H1 (cell line): ENCODE measurements at regions not wholly inside any gene's neighbourhood (a gene's known extent, or its start where the extent isn't known, plus 50 kb on each side); places are given as distances from the start of the nearest gene placed in this dataset.

Experiments used
- CTCF ChIA-PET: fragments of 300-600 bp; sonication (Branson Sonifier 250); formaldehyde crosslinking; loops from one replicate; lab custom pipeline; 2021; ENCODE audit not compliant: partially characterized antibody; lab: Charles Lee
- POLR2A ChIA-PET: fragments of 300-600 bp; sonication (Branson Sonifier 250); formaldehyde crosslinking; loops from one replicate; lab custom pipeline; 2021; ENCODE audit warnings: inconsistent platforms; ENCODE audit not compliant: partially characterized antibody; lab: Charles Lee
- DNase-seq, 2 experiments: peaks; one replicate each; pipeline versions ENCODE4 v3.0.0 to v3.0.0-alpha.2; 2010 to 2022; ENCODE audit warnings: low spot score in 2 of 2, low read depth in 1 of 2, mixed read lengths in 1 of 2
- FAIRE-seq: peaks from 2 replicates; lab custom pipeline; 2011; peaks lifted over from hg19 to GRCh38; lab: Jason Lieb, UNC
- H2AFZ ChIP-seq: 2 replicates; pipeline ENCODE4 v1.8.1; 2012; ENCODE audit warnings: low read length, inconsistent platforms
- H2AK5ac ChIP-seq: 2 replicates; pipeline ENCODE4 v1.6.1; 2013; ENCODE audit warnings: low read depth, low read length
- H2BK120ac ChIP-seq: replicated peaks from 2 replicates; pipeline ENCODE3; 2013; ENCODE audit warnings: low read depth, low read length, inconsistent platforms
- H2BK12ac ChIP-seq: 2 replicates; pipeline ENCODE4 v1.6.1; 2013; ENCODE audit warnings: low read depth, low read length
- H2BK15ac ChIP-seq: 2 replicates; pipeline ENCODE4 v1.6.1; 2013; ENCODE audit warnings: low read length
- H2BK20ac ChIP-seq: 2 replicates; pipeline ENCODE4 v1.6.1; 2013; ENCODE audit warnings: low read length
- H2BK5ac ChIP-seq: 2 replicates; pipeline ENCODE4 v1.6.1; 2013; ENCODE audit warnings: low read depth, low read length
- H3K14ac ChIP-seq: 2 replicates; pipeline ENCODE4 v1.6.1; 2013; ENCODE audit warnings: inconsistent platforms; ENCODE audit not compliant: insufficient read length
- H3K18ac ChIP-seq: 2 replicates; pipeline ENCODE4 v1.6.1; 2013; ENCODE audit warnings: low read length; ENCODE audit errors: extremely low read depth
- H3K23ac ChIP-seq: 2 replicates; pipeline ENCODE4 v1.6.1; 2013; ENCODE audit warnings: inconsistent platforms; ENCODE audit not compliant: insufficient read length
- H3K23me2 ChIP-seq: 2 replicates; pipeline ENCODE4 v1.6.1; 2013; ENCODE audit warnings: low read depth, low read length
- H3K27ac ChIP-seq: 2 replicates; pipeline ENCODE4 v1.6.1; 2011; ENCODE audit warnings: low read depth, low read length, inconsistent platforms
- H3K27me3 ChIP-seq, 4 experiments: replicated peaks in 1 of 4; 1 replicate in 1 of 4; 2 replicates in 3 of 4; pipeline versions ENCODE4 v1.6.1 to v1.8.1; 2011 to 2013; ENCODE audit warnings: low read length in 3 of 4, mild to moderate bottlenecking in 3 of 4, inconsistent platforms in 2 of 4, mixed read lengths in 2 of 4, moderate library complexity in 1 of 4; ENCODE audit not compliant: control insufficient read depth in 3 of 4, insufficient read depth in 3 of 4; ENCODE audit errors: extremely low read depth in 1 of 4
- H3K36me3 ChIP-seq, 4 experiments: 2 replicates each; pipeline versions ENCODE4 v1.6.1 to v1.8.1; 2011 to 2013; ENCODE audit warnings: mild to moderate bottlenecking in 4 of 4, low read length in 3 of 4, moderate library complexity in 2 of 4, control low read depth in 1 of 4, inconsistent platforms in 1 of 4; ENCODE audit not compliant: insufficient read depth in 4 of 4, control insufficient read depth in 2 of 4
- H3K4ac ChIP-seq: replicated peaks from 2 replicates; pipeline ENCODE3; 2013; ENCODE audit warnings: low read length, low read depth, mixed read lengths, inconsistent platforms; ENCODE audit not compliant: insufficient read length
- H3K4me1 ChIP-seq, 4 experiments: replicated peaks in 1 of 4; 1 replicate in 1 of 4; 2 replicates in 3 of 4; pipeline versions ENCODE4 v1.6.1 to v1.8.1; 2011 to 2013; ENCODE audit warnings: low read length in 3 of 4, inconsistent platforms in 2 of 4, mixed read lengths in 1 of 4; ENCODE audit not compliant: insufficient read depth in 4 of 4, control insufficient read depth in 3 of 4
- H3K4me2 ChIP-seq, 2 experiments: 2 replicates each; pipeline versions ENCODE4 v1.6.1 to v1.8.1; 2011 to 2013; ENCODE audit warnings: low read depth in 2 of 2, low read length in 2 of 2, control low read depth in 1 of 2, inconsistent platforms in 1 of 2, mild to moderate bottlenecking in 1 of 2; ENCODE audit not compliant: insufficient read depth in 1 of 2
- H3K4me3 ChIP-seq, 4 experiments: fragments of 200-600, 300-600 bp in 1 of 4; sonication (generic), shearing (Covaris generic), sonication (Bioruptor Twin) in 1 of 4; 2 replicates each; pipeline versions ENCODE4 v1.5.1 to v1.8.1; 2011 to 2016; ENCODE audit warnings: low read length in 4 of 4, low read depth in 3 of 4, control low read depth in 2 of 4, inconsistent platforms in 2 of 4, mild to moderate bottlenecking in 2 of 4, mixed read lengths in 1 of 4, moderate library complexity in 1 of 4; ENCODE audit not compliant: insufficient read depth in 2 of 4; ENCODE audit errors: extremely low read depth in 1 of 4
- H3K56ac ChIP-seq: replicated peaks from 2 replicates; pipeline ENCODE3; 2013; ENCODE audit warnings: low read depth, mild to moderate bottlenecking, mixed read lengths, low read length, inconsistent platforms; ENCODE audit not compliant: insufficient read length
- H3K79me1 ChIP-seq: 2 replicates; pipeline ENCODE4 v1.6.1; 2013; ENCODE audit warnings: low read depth, low read length, control low read depth
- H3K79me2 ChIP-seq, 2 experiments: 2 replicates each; pipeline versions ENCODE4 v1.6.1 to v1.8.1; 2012 to 2013; ENCODE audit warnings: low read length in 2 of 2, mild to moderate bottlenecking in 2 of 2, inconsistent platforms in 1 of 2; ENCODE audit not compliant: insufficient read depth in 2 of 2, control insufficient read depth in 1 of 2
- H3K9ac ChIP-seq, 4 experiments: replicated peaks in 1 of 4; 1 replicate in 1 of 4; 2 replicates in 3 of 4; pipeline versions ENCODE4 v1.6.1 to v1.8.1; 2011 to 2013; ENCODE audit warnings: low read depth in 3 of 4, low read length in 3 of 4, control low read depth in 2 of 4, mild to moderate bottlenecking in 2 of 4, moderate library complexity in 2 of 4, inconsistent platforms in 1 of 4; ENCODE audit errors: extremely low read depth in 1 of 4
- H3K9me3 ChIP-seq, 2 experiments: 2 replicates each; pipeline versions ENCODE4 v1.6.1 to v1.8.1; 2012 to 2013; ENCODE audit warnings: mild to moderate bottlenecking in 2 of 2, moderate library complexity in 2 of 2, control low read depth in 1 of 2, inconsistent platforms in 1 of 2, low read depth in 1 of 2, low read length in 1 of 2, mixed read lengths in 1 of 2; ENCODE audit not compliant: insufficient read depth in 2 of 2
- H4K20me1 ChIP-seq, 2 experiments: replicated peaks in 1 of 2; 2 replicates each; pipeline versions ENCODE3 to v1.8.1; 2011 to 2013; ENCODE audit warnings: inconsistent platforms in 2 of 2, low read length in 2 of 2, mild to moderate bottlenecking in 1 of 2; ENCODE audit not compliant: insufficient read depth in 2 of 2, control insufficient read depth in 1 of 2
- H4K5ac ChIP-seq: 2 replicates; pipeline ENCODE4 v1.6.1; 2013; ENCODE audit warnings: low read length, low read depth, mixed read lengths, inconsistent platforms; ENCODE audit not compliant: insufficient read length
- H4K8ac ChIP-seq: 2 replicates; pipeline ENCODE4 v1.8.0; 2013; ENCODE audit warnings: mild to moderate bottlenecking, moderate library complexity, low read length, inconsistent platforms; ENCODE audit not compliant: insufficient read depth; ENCODE audit errors: extremely low read depth
- H4K91ac ChIP-seq: replicated peaks from 2 replicates; pipeline ENCODE3; 2013; ENCODE audit warnings: low read length, mixed read lengths, inconsistent platforms; ENCODE audit not compliant: insufficient read length
- ATF3 ChIP-seq: IDR thresholded peaks from 2 replicates; pipeline ENCODE4 v1.6.1; 2011; ENCODE audit warnings: low read depth, mild to moderate bottlenecking, low read length; ENCODE audit not compliant: insufficient read depth
- BRCA1 ChIP-seq: IDR thresholded peaks from 2 replicates; pipeline ENCODE4 v1.6.1; 2012; ENCODE audit warnings: low read depth, low read length, improper control_type of control experiment
- CBX8 ChIP-seq: fragments of 300-800, 300-1000 bp; sonication (generic); IDR thresholded peaks from 2 replicates; pipeline ENCODE4 v1.7.1; 2016; ENCODE audit warnings: low read depth, low read length, borderline replicate concordance
- EGR1 ChIP-seq: IDR thresholded peaks from 2 replicates; pipeline ENCODE4 v1.6.1; 2011; ENCODE audit warnings: low read depth, low read length, borderline replicate concordance
- EP300 ChIP-seq, 2 experiments: IDR thresholded peaks; 1 replicate in 1 of 2; 2 replicates in 1 of 2; pipeline ENCODE4 v1.6.1; 2011 to 2012; ENCODE audit warnings: low read depth in 2 of 2, low read length in 2 of 2, mild to moderate bottlenecking in 2 of 2, borderline replicate concordance in 1 of 2, inconsistent platforms in 1 of 2, moderate library complexity in 1 of 2
- EZH2 ChIP-seq: fragments of 200-600 bp; sonication (generic); IDR thresholded peaks from 2 replicates; pipeline ENCODE4 v1.7.1; 2012; ENCODE audit warnings: low read depth, mild to moderate bottlenecking, moderate library complexity, low read length, inconsistent platforms; ENCODE audit not compliant: severe bottlenecking
- HDAC6 ChIP-seq: IDR thresholded peaks from one replicate; pipeline ENCODE4 v1.7.1; 2012; ENCODE audit warnings: low read depth, mild to moderate bottlenecking, inconsistent platforms, low read length, moderate library complexity
- JUND ChIP-seq: IDR thresholded peaks from 2 replicates; pipeline ENCODE4 v1.6.1; 2011; ENCODE audit warnings: mild to moderate bottlenecking, improper control_type of control experiment, low read length
- MAFK ChIP-seq: IDR thresholded peaks from 2 replicates; pipeline ENCODE4 v1.6.1; 2012; ENCODE audit warnings: low read depth, mild to moderate bottlenecking, improper control_type of control experiment, low read length
- NRF1 ChIP-seq: IDR thresholded peaks from 2 replicates; pipeline ENCODE4 v1.6.1; 2011; ENCODE audit warnings: mild to moderate bottlenecking, low read depth, low read length, improper control_type of control experiment
- PHF8 ChIP-seq: fragments of 200-600 bp; sonication (generic); conservative IDR thresholded peaks from 2 replicates; pipeline ENCODE4 v1.7.1; 2012; ENCODE audit warnings: low read depth, mild to moderate bottlenecking, inconsistent platforms, low read length, moderate library complexity
- POLR2AphosphoS5 ChIP-seq: IDR thresholded peaks from 2 replicates; pipeline ENCODE4 v1.6.1; 2011; ENCODE audit warnings: low read depth, low read length
- RBBP5 ChIP-seq: IDR thresholded peaks from 2 replicates; pipeline ENCODE4 v1.7.1; 2012; ENCODE audit warnings: low read depth, mild to moderate bottlenecking, inconsistent platforms, low read length, moderate library complexity, borderline replicate concordance
- WGBS, 2 experiments: shearing (Covaris generic) in 1 of 2; methylation state at CpG; one replicate each; pipeline versions ENCODE4 v1.1.6 to v1.1.7; 2013 to 2015; ENCODE audit warnings: low lambda C conversion rate in 2 of 2, mixed read lengths in 2 of 2, inconsistent platforms in 1 of 2, low coverage in 1 of 2, missing lambda C conversion rate in 1 of 2; ENCODE audit not compliant: insufficient replicate concordance in 2 of 2, insufficient coverage in 1 of 2, insufficient read length in 1 of 2; ENCODE audit errors: extremely low coverage in 1 of 2, missing lambda C conversion rate in 1 of 2; 5-methylcytosine and 5-hydroxymethylcytosine counted together

DNA sequence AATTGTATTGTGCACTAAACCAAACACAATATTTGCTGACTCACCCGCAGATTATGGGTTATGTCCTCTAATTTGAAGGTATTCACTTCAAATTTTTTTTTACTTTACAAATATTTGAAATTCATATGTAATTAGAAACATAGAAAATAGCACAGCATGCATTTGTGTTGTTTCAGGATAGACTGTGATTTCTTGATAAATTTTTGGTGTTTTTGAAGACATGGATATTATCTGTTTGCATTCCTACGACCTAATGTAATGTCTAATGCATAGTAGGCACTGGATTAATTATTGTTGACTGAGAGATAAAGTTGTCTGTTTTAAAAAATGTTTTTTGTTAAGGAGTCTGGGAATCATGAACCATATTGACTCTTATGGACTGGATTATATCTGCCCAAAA, 850.2 kb downstream of the BRINP3 start:
- Histone ChIP-seq H2BK15ac (no peak overlapping the region), H3K23me2 (no peaks in the 10 kb centered on the region), H4K8ac (no peak overlapping the region), H3K27me3 (no peaks in the 10 kb centered on the region), H3K9me3 (no peaks in the 10 kb centered on the region), H3K36me3 (no peaks in the 10 kb centered on the region), H3K4me3 (no peak overlapping the region), H3K14ac (no peak overlapping the region), H3K27ac (no peak overlapping the region), H3K56ac (no peak overlapping the region), H4K20me1 (no peaks in the 10 kb centered on the region), H3K18ac (no peak overlapping the region), H3K9ac (no peak overlapping the region), H2BK5ac (no peak overlapping the region), H2BK20ac (no peak overlapping the region), H2AK5ac (no peak overlapping the region), H4K5ac (no peak overlapping the region), H2BK12ac (no peak overlapping the region), H3K79me2 (no peaks in the 10 kb centered on the region), H3K4ac (no peak overlapping the region), H3K4me2 (no peak overlapping the region), H3K79me1 (no peaks in the 10 kb centered on the region), H3K23ac (no peak overlapping the region), H2BK120ac (no peak overlapping the region), H3K4me1 (no peaks in the 10 kb centered on the region), H2AFZ (no peak overlapping the region), H4K91ac (no peak overlapping the region)
- FAIRE-seq (no peak), DNase-seq (no peak)
- WGBS, 2 experiments: 91% methylated on average over 2 of the region's 2 CpGs; no CpG with 5 or more reads in 1 of the 2 experiments
- TF ChIP-seq MAFK (no peak), HDAC6 (no peak), CBX8 (no peak), EGR1 (no peak), NRF1 (no peak), EZH2 (no peak), BRCA1 (no peak), RBBP5 (no peak), JUND (no peak), EP300 (IDR thresholded peaks at IDR 0.05; ENCODE audit: borderline replicate concordance in 1 of 2, low read depth in 2 of 2, low read length in 2 of 2) (no peak), PHF8 (no peak), ATF3 (no peak), POLR2AphosphoS5 (no peak)
- CTCF ChIA-PET: no interaction called here
- POLR2A ChIA-PET: no interaction called here
